PC-9 (cell line): ENCODE measurements at regions not wholly inside any gene's neighbourhood (a gene's known extent, or its start where the extent isn't known, plus 50 kb on each side); places are given as distances from the start of the nearest gene placed in this dataset.

Source experiments
- BruUV-seq: library from RNA; stranded (reverse); fragments of 400-500 nt; replicated peaks from 2 replicates; lab custom pipeline; 2021; lab: Mats Ljungman, UMichigan
- CTCF ChIA-PET: fragments of 300-600 bp; sonication (Branson Sonifier 250); formaldehyde crosslinking; loops from one replicate; lab custom pipeline; 2022; ENCODE audit warnings: antibody characterized with exemption; lab: Charles Lee
- POLR2A ChIA-PET: fragments of 300-600 bp; sonication (Branson Sonifier 250); formaldehyde crosslinking; loops from one replicate; lab custom pipeline; 2022; ENCODE audit warnings: antibody characterized with exemption; ENCODE audit not compliant: unreplicated experiment; lab: Charles Lee
- DNase-seq, 2 experiments: peaks; one replicate each; pipeline versions ENCODE4 v3.0.0 to v3.0.0-alpha.2; 2015 to 2022; ENCODE audit warnings: mixed read lengths in 1 of 2
- H2AFZ ChIP-seq: fragments of 200-600 bp; sonication (generic); 2 replicates; pipeline ENCODE4 v1.8.1; 2017; ENCODE audit warnings: antibody characterized with exemption
- H3F3A ChIP-seq: fragments of 200-600 bp; sonication (generic); 2 replicates; pipeline ENCODE4 v1.8.1; 2017; ENCODE audit warnings: antibody characterized with exemption, mild to moderate bottlenecking, low read depth; ENCODE audit not compliant: insufficient read depth
- H3K27ac ChIP-seq: fragments of 200-600 bp; sonication (generic); 2 replicates; pipeline ENCODE4 v1.6.1; 2016; ENCODE audit warnings: mixed run types
- H3K27me3 ChIP-seq: fragments of 200-600 bp; sonication (generic); 2 replicates; pipeline ENCODE4 v1.6.1; 2016; ENCODE audit warnings: low read depth, mixed run types; ENCODE audit not compliant: insufficient read depth
- H3K36me3 ChIP-seq: fragments of 200-600 bp; sonication (generic); 2 replicates; pipeline ENCODE4 v1.6.1; 2016; ENCODE audit warnings: low read depth, mixed run types
- H3K4me1 ChIP-seq: fragments of 200-600 bp; sonication (generic); replicated peaks from 2 replicates; pipeline ENCODE4 v1.6.1; 2016; ENCODE audit warnings: mixed run types; ENCODE audit not compliant: insufficient read depth
- H3K4me2 ChIP-seq: fragments of 200-600 bp; sonication (generic); 2 replicates; pipeline ENCODE4 v1.6.1; 2017; ENCODE audit warnings: mixed run types
- H3K4me3 ChIP-seq: fragments of 200-600 bp; sonication (generic); 2 replicates; pipeline ENCODE4 v1.6.1; 2016; ENCODE audit warnings: mixed run types
- H3K79me2 ChIP-seq: fragments of 200-600 bp; sonication (generic); 2 replicates; pipeline ENCODE4 v1.6.1; 2017; ENCODE audit warnings: low read depth, mixed run types
- H3K9me2 ChIP-seq: fragments of 200-600 bp; sonication (generic); 2 replicates; pipeline ENCODE4 v1.8.1; 2017; ENCODE audit warnings: mild to moderate bottlenecking; ENCODE audit not compliant: insufficient read depth
- H3K9me3 ChIP-seq: fragments of 200-600 bp; sonication (generic); 2 replicates; pipeline ENCODE4 v1.8.1; 2016; ENCODE audit warnings: low read depth; ENCODE audit not compliant: insufficient read depth
- H4K20me1 ChIP-seq: fragments of 200-600 bp; sonication (generic); 2 replicates; pipeline ENCODE4 v1.8.1; 2017; ENCODE audit not compliant: insufficient read depth
- EZH2 ChIP-seq: fragments of 200-600 bp; sonication (generic); IDR thresholded peaks from 2 replicates; pipeline ENCODE4 v1.8.0; 2017; ENCODE audit warnings: antibody characterized with exemption, low read depth
- intact Hi-C: fragments of 100-400 bp; cut with micrococcal nuclease; formaldehyde crosslinking; loops from one replicate; pipeline ENCODE4 v1.10.0; 2022; ENCODE audit not compliant: unreplicated experiment
- TF ChIP-seq, protein P1 (sequence below): fragments of 200-600 bp; sonication (generic); conservative IDR thresholded peaks from 2 replicates; pipeline ENCODE4 v1.6.1; 2017; ENCODE audit warnings: mixed run types, antibody characterized with exemption, mild to moderate bottlenecking, moderate library complexity

- TF ChIP-seq, protein P1, sequence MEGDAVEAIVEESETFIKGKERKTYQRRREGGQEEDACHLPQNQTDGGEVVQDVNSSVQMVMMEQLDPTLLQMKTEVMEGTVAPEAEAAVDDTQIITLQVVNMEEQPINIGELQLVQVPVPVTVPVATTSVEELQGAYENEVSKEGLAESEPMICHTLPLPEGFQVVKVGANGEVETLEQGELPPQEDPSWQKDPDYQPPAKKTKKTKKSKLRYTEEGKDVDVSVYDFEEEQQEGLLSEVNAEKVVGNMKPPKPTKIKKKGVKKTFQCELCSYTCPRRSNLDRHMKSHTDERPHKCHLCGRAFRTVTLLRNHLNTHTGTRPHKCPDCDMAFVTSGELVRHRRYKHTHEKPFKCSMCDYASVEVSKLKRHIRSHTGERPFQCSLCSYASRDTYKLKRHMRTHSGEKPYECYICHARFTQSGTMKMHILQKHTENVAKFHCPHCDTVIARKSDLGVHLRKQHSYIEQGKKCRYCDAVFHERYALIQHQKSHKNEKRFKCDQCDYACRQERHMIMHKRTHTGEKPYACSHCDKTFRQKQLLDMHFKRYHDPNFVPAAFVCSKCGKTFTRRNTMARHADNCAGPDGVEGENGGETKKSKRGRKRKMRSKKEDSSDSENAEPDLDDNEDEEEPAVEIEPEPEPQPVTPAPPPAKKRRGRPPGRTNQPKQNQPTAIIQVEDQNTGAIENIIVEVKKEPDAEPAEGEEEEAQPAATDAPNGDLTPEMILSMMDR: no peak
- no peak for TF ChIP-seq EZH2
- POLR2A ChIA-PET: no interaction called here
- BruUV-seq: no TSS peak
These were observed 200.1 kb downstream of the VRK1 start for GRCh38 chr14:96997269-96997668.

GRCh38 chr14:96997996-96998395 is 200.8 kb downstream of the VRK1 start:
- Histone ChIP-seq H3K27ac (no peak overlapping the region), H3K27me3 (no peaks in the 10 kb centered on the region), H3K4me1 (no peaks in the 10 kb centered on the region), H3K4me3 (no peak overlapping the region), H3K79me2 (no peaks in the 10 kb centered on the region), H4K20me1 (no peaks in the 10 kb centered on the region), H3K9me3 (no peaks in the 10 kb centered on the region), H3F3A (no peaks in the 10 kb centered on the region), H3K9me2 (no peaks in the 10 kb centered on the region), H3K4me2 (no peak overlapping the region), H2AFZ (no peak overlapping the region), H3K36me3 (no peaks in the 10 kb centered on the region)
- no TSS peak for BruUV-seq
- intact Hi-C loops: no loop called here
- TF ChIP-seq EZH2: no peak
- TF ChIP-seq, protein P1: no peak
- POLR2A ChIA-PET: no interaction called here
- DNase-seq: no peak
- CTCF ChIA-PET: no interaction called here

More at GRCh38 chr14:96997269-96997668, 200.1 kb downstream of the VRK1 start:
- Histone ChIP-seq H3K27me3 (no peaks in the 10 kb centered on the region), H3K79me2 (no peaks in the 10 kb centered on the region), H3K4me2 (no peak overlapping the region), H3F3A (no peaks in the 10 kb centered on the region), H3K4me1 (no peaks in the 10 kb centered on the region), H2AFZ (no peak overlapping the region), H3K27ac (no peak overlapping the region), H3K4me3 (no peak overlapping the region), H3K9me2 (no peaks in the 10 kb centered on the region), H3K36me3 (no peaks in the 10 kb centered on the region), H3K9me3 (no peaks in the 10 kb centered on the region), H4K20me1 (no peaks in the 10 kb centered on the region)
- intact Hi-C loops: no loop called here
- no peak for DNase-seq
- CTCF ChIA-PET: no interaction called here

DNA sequence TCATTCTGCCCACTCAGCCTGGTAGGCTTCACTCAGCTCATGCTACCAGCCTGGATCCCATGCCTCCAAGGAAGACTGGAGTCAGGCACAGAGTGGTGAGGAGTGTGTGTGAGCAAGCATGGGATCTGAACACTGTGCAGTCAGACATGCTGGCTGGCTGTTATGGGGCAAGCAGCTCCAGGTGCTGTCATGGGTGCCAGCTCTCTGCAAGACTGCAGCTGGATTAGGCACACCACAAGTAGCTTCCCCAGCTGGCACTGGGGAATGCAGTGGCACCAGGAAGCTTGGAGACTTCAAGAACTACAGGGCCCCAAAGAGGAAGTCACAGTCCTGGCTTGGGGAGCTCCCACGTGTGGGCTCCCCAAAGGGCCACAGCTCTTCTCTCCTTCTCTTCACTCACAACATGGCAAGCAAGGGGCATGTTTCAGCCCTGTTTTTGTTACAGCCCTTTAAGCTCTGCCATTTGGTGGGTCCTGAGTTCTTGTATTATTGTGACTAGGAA is 202.5 kb downstream of the VRK1 start:
- Histone ChIP-seq H3F3A (no peaks in the 10 kb centered on the region), H3K4me1 (no peaks in the 10 kb centered on the region), H4K20me1 (no peaks in the 10 kb centered on the region), H2AFZ (no peak overlapping the region), H3K27me3 (no peaks in the 10 kb centered on the region), H3K27ac (no peak overlapping the region), H3K4me3 (no peak overlapping the region), H3K9me2 (no peaks in the 10 kb centered on the region), H3K36me3 (no peaks in the 10 kb centered on the region), H3K79me2 (no peaks in the 10 kb centered on the region), H3K9me3 (no peaks in the 10 kb centered on the region), H3K4me2 (no peak overlapping the region)
- POLR2A ChIA-PET: no interaction called here
- CTCF ChIA-PET: no interaction called here
- TF ChIP-seq EZH2: no peak
- TF ChIP-seq, protein P1: no peak
- BruUV-seq: no TSS peak
- intact Hi-C loops: no loop called here
- no peak for DNase-seq
